AG10803 (cell line): ENCODE measurements at regions not wholly inside any gene's neighbourhood (a gene's known extent, or its start where the extent isn't known, plus 50 kb on each side); places are given as distances from the start of the nearest gene placed in this dataset.
A peak's percentile ranks its signal among the peaks of the same experiment; 100 is the strongest.
"Not testable (repeated sequence)": the region's sequence is repeated elsewhere in the genome, so short reads cannot be mapped to it uniquely, and the experiment has no call there.

Experiments
- DNase-seq: peaks from one replicate; pipeline ENCODE4 v3.0.0; 2010; ENCODE audit warnings: low read depth
- H3K4me3 ChIP-seq: 2 replicates; pipeline ENCODE4 v1.5.1; 2011; ENCODE audit warnings: mild to moderate bottlenecking, low read length, control low read depth
- CTCF ChIP-seq: conservative IDR thresholded peaks from 2 replicates; pipeline ENCODE4 v1.5.1; 2011; ENCODE audit warnings: mild to moderate bottlenecking, low read length, control low read depth, inconsistent platforms

- no peak for TF ChIP-seq CTCF
- H3K4me3 ChIP-seq, result no peak overlapping the region
- DNase-seq, result no peak
Observed at GRCh38 chr11:15848631-15849168, 507.6 kb downstream of the SOX6 start.

GRCh38 chr11:15849257-15849656 lies 507.1 kb downstream of the SOX6 start:
- no peak for DNase-seq
- no peak for TF ChIP-seq CTCF

GRCh38 chr11:15850335-15850734 lies 506.0 kb downstream of the SOX6 start:
- not testable (repeated sequence) for DNase-seq, H3K4me3 ChIP-seq

More at GRCh38 chr11:15849257-15849656, 507.1 kb downstream of the SOX6 start:
- no peak overlapping the region for H3K4me3 ChIP-seq

- H3K4me3 ChIP-seq, result no peak overlapping the region
- no peak for TF ChIP-seq CTCF
- no peak for DNase-seq
Observed at GRCh38 chr11:15851051-15851498, 505.3 kb downstream of the SOX6 start.

- no peak overlapping the region for H3K4me3 ChIP-seq
- peak; percentile 1 for DNase-seq
- peak; percentile 50 for TF ChIP-seq CTCF
Observed at GRCh38 chr11:15852179-15852578, 504.2 kb downstream of the SOX6 start.

- DNase-seq, result no peak
- TF ChIP-seq CTCF, result no peak
- no peak overlapping the region for H3K4me3 ChIP-seq
Observed at GRCh38 chr11:15854245-15854644, 502.1 kb downstream of the SOX6 start.

GRCh38 chr11:15858881-15859280 lies 497.5 kb downstream of the SOX6 start:
- no peak for TF ChIP-seq CTCF
- H3K4me3 ChIP-seq, result no peak overlapping the region
- no peak for DNase-seq

- no peak for DNase-seq
- no peak overlapping the region for H3K4me3 ChIP-seq
- no peak for TF ChIP-seq CTCF
Observed at GRCh38 chr11:15859411-15859810, 496.9 kb downstream of the SOX6 start.
